Stimulated activated CD4-positive, alpha-beta T cell treated with anti-CD3 and anti-CD28 coated beads, TNF-alpha, amount 100 ng/mL, for 1 hour (primary cell): ENCODE measurements at regions not wholly inside any gene's neighbourhood (a gene's known extent, or its start where the extent isn't known, plus 50 kb on each side); places are given as distances from the start of the nearest gene placed in this dataset.

Experiments used
- DNase-seq, 3 donors: peaks; one replicate each; pipeline ENCODE4 v3.0.0-alpha.2; 2020; ENCODE audit warnings: low read depth in 3 of 3, low spot score in 1 of 3

- no peak for DNase-seq
Measured at GRCh38 chr22:49624421-49625177, 203.1 kb downstream of the BRD1 start.

DNA sequence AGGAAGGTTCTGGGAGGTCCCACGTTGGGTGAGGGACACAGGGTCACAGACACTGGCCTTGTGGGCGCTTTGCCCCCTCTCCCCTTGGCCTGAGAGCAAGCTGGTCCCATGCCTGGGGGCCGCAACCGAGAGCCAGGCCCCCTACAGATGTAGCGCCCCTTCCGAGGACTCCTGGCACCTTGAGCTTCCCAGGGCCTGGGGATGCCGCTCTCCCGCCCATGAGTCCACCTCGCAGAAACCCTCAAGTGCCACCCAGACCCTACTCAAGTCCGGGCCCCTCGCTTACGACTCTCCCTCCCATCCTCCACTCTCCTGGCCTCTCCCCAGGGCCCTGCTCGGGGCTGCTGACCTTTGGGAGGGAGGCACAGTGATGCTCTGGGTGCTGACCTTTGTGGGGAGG is 204.0 kb downstream of the BRD1 start:
- no peak for DNase-seq

DNA sequence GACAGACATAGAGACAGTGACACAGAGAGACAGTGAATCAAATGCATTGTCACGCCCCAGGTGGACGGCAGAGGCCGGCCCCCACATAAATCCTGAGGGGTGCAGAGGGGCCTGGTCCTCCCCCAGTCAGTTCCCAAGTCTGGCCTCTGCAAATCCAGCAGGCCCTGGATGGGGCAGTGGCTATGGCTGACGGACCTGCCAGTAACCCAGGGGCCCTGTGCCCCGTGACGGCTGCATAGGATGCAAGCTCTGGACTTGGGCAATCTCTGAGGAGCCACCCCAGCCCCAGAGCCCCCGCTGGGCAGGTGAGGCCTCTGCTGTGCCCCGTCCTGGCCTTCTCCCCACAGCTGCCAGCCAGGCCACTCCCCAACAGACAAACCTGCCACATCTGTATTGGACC is 204.5 kb downstream of the BRD1 start:
- DNase-seq, result no peak

DNA sequence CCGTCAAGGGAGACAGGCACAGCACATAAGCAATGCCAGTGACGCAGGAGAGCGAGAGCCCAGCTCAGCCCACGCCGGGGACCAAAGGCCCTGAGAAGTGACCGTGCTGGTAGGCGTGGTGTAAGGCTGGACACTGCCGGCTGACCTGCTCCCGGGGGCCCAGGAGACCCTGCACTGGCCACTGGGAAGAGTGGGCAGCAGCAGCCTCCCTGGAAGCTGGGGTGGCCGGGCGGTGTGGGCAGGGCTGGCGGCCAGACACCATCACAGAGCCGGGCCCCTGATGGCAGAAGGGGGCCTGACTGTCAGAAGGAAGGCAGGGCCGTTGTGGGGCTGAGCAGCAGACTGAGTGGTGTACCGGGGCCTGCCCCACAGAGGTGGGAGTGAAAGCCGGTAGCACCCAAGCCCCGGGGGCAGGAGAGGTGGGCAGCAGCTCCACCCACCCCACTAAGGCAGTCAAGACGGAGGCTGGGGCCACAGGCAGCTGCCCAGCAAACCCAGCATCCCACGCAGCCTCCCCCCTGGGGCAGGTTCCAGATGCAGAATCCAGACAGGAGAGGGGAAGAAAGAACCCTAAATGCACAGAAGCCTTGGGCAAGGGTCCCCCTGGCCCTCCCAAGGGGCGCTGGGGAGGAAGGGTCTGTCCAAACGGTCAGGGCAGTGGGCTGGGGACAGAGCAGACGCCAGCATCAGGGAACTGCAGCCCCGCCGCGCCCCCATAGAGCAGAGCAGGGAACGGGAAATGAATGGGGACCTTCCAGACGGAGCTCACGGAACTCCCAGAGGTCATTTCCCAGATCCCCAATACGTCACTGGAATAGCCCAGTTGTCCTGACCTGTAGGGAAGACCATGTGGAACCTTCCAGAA is 205.2 kb downstream of the BRD1 start:
- no peak for DNase-seq

DNA sequence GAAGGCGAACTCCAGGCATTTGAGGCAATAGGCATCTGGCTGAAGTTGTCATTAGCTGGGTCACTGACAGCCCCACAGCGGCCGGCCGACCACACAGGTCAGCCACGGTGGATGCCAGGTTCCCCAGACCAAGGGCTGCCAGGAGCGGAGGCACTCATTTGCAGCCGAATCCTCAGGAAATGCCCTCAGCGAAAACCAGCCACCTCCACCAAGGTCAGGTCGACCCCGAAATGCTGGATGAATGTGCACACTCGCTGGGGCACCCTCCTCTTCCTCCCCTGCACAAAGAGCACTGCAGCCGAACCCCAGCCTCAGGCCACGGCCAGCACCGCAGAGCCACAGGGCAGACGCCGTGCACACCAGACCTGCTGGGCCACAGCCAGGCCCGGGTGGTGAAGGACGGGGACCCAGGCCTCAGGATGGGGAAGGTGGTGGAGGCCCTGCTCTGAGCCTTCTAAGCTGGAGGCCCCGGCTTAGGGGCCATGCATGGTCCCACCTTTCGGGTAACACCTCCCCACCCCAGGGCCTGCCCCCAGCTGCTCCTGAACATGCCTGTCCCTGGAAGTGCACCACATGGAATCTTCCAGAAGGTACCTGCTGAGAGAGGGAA is 206.0 kb downstream of the BRD1 start:
- no peak for DNase-seq

GRCh38 chr22:49620666-49621065 is 207.0 kb downstream of the BRD1 start:
- no peak for DNase-seq

- no peak for DNase-seq
Measured at GRCh38 chr22:49620003-49620556, 207.6 kb downstream of the BRD1 start.

- no peak for DNase-seq
Measured at GRCh38 chr22:49619301-49619700, 208.4 kb downstream of the BRD1 start.

- DNase-seq, result no peak
Measured at GRCh38 chr22:49618677-49618953, 209.1 kb downstream of the BRD1 start.

DNA sequence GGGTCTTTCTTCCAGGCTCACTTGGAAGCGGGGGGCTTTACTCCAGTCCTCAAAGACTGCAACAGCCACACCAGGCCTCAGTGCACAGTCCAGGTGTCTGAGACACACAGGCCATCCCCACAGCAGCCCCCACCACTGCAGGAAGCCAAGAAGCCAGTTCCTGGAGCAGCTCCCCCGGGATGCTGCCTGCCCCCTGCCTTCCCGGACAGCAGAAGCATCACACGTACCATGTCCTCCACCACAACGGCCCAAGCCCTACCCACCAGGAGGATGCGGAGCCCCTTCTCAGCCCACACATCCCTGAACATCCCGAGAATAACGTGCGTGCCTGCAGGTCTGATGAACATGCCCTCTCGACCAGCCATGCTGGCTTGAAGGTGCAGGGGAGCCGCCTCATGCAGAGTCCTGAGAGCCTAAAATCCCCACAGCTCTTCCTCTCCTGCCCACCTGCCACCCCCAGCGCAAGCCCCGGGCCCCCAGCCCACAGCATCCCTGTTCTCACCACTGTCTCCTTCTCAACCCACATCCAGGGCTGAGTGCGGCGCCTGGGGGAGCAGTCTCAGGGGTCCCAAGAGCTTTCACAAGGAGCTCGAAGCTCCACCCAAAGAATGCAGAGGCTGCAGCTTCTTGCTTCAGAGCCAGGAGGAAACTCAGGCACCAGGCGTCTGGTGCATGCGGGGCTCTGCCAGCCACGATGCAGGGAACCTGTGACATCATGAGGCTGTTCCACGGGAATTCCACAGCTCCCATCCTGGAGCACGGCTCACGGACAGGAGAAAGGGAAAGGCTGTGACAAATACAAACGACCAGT is 209.6 kb downstream of the BRD1 start:
- no peak for DNase-seq

GRCh38 chr22:49617264-49617663 is 210.4 kb downstream of the BRD1 start:
- DNase-seq, result no peak

DNA sequence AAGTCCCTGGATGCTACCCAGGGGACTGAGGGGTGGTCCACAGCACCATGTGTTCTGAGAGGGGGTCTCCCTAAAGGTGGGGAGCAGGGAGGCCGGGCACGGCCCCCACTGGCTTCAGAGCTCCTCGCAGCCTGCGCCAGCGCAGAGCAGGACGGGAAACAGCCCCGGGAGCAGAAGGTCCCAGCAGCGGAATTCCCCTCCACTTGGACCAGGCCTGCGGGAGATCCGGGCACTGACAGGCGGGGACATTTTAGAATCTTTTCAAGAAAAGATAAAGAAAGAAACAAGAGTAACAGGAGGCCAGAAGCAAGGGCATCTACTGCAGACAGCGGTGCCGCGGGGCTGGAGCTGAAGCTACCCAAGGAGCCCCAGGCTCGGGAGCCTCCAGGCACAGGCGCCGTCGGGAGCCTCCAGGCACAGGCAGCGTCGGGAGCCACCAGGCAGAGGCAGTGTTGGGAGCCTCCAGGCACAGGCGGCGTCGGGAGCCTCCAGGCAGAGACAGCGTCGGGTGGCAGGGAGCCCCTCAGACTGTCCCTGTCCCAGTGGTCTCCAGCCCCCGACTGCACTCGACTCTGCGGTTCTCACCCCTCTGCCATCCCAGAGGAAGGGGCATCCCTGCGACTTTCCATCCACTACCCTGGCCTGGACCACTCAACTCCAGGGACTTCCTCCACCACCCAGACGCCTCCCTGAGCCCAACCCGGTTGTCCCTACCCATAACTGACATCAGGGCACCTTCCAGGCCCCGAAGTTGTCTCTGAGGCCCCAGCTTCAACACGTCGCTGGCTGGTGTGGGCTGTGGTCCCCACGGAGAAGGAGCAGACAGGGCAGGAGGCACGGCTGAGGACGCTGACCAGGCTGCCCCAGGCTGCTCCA is 211.1 kb downstream of the BRD1 start:
- DNase-seq, result no peak

GRCh38 chr22:49614966-49615965 is 212.4 kb downstream of the BRD1 start:
- DNase-seq, result no peak

DNA sequence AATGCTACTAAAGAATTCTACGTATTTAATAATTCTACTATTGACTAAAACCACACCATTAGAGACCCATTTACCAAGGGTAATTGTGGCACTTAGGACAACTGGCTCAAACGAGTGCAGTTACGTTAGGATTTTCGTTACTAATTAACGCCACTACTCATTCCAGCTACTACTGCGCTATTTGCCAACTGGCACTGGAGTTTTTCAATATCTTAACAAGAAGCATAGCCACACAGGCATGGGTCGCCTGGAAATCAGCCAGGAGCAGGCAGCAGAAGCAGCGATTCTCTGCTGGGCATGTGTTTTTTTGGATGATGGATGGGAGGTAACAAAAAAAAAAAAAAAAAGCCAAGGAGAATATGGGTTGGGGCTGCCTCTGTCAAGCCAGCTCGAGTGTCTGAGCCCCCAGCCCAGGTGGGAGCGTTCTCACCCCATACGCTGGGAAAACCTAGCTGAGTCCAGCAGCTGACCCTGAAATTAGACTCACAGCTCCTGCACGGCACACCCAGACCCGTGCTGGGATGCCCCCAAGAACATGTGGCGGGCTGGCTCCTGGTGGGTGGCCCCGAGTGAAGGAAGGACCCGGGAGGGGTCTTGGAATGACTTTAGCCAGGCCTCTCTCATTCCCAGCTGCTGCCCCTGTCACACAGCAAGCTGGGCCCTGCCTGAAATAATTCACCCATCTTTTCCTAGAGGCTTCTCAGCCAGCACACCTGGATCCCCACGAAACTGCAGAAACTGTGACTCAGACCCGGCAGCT is 214.0 kb downstream of the BRD1 start:
- DNase-seq, result no peak

DNA sequence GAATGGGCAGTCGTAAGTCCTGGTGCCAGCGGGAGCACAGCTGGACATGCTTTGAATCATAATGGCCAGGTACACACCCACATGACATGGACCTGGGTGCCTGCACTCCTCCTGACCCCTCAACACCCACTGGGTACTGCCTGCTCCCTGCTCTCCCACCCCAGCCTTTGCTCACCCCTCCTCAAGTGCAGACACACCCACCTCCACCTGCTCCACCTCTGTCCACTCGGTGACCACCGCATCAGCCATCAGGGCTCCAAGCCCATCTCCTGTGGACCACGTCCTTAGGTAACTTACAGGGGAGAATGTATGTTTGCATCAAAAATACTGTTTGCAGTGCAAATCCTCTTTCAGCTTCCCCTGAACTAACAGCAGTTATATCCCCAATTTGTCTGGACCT is 214.6 kb downstream of the BRD1 start:
- DNase-seq, result no peak

GRCh38 chr22:49609207-49609876 is 218.3 kb downstream of the BRD1 start:
- DNase-seq, result no peak

DNA sequence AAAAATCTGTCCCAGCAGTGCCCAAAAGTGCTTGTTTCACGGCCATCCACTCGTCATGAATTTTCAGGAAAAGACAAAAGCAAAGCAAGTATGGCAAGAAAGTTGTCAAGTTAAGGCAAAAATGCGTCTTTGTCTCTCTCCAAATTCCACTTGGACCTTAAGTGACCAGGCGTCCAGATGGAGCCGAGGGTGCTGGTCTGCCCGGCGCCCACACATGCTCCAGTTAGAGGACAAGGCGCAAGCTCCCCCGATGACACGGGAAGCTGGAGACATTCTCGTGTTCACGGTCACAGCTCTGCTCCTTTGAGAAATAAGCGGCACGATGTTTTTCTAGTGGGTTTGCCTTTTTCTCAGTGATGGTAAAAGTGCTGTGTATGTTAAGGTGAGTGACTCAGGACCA is 219.0 kb downstream of the BRD1 start:
- no peak for DNase-seq

DNA sequence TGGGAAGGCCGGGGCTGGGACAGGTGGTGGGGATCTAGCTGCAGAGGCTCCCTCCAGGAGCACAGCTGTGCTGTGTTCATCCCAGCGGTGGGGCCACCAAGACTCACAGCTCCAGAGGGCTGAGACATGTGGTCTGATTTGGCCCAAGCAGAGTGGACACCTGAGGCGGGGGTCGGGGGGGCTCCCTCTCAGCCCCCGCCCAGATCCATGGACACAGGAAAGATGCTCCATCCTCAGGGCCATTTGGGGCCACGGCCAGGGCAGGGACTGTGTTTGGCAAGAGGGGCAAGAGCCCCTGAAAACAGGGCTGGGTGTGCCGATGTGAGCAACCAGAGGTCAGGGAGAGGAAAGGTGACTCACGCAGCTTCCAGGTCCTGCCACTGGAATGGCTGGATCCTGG is 219.4 kb downstream of the BRD1 start:
- no peak for DNase-seq
